Upper lobe of left lung (tissue), 4 donors: ENCODE measurements at regions not wholly inside any gene's neighbourhood (a gene's known extent, or its start where the extent isn't known, plus 50 kb on each side); places are given as distances from the start of the nearest gene placed in this dataset.

Experiments used
- CTCF ChIP-seq, 6 experiments: fragments of 450-650 bp in 4 of 6; fragments of 200-600 bp in 2 of 6; sonication (generic) in 2 of 6; IDR thresholded peaks; one replicate each; pipeline ENCODE4 v1.5.1; 2016 to 2019; ENCODE audit warnings: antibody characterized with exemption in 6 of 6
- EP300 ChIP-seq, 4 donors: sonication (generic); formaldehyde crosslinking; IDR thresholded peaks; one replicate each; pipeline ENCODE4 v1.5.1; 2017; ENCODE audit warnings: antibody characterized with exemption in 4 of 4, control low read depth in 2 of 4
- POLR2A ChIP-seq, 4 donors: fragments of 450-650 bp; IDR thresholded peaks; one replicate each; pipeline ENCODE4 v1.5.1; 2016 to 2017; ENCODE audit warnings: antibody characterized with exemption in 4 of 4, mild to moderate bottlenecking in 2 of 4
- POLR2AphosphoS5 ChIP-seq, 2 donors: sonication (generic); formaldehyde crosslinking; IDR thresholded peaks; one replicate each; pipeline ENCODE4 v1.5.1; 2017; ENCODE audit warnings: antibody characterized with exemption in 2 of 2

- TF ChIP-seq POLR2AphosphoS5 (IDR thresholded peaks at IDR 0.05) (no peak), CTCF (IDR thresholded peaks at IDR 0.05) (no peak), POLR2A (IDR thresholded peaks at IDR 0.05) (no peak), EP300 (IDR thresholded peaks at IDR 0.05) (no peak)
Observed at GRCh38 chr13:97564956-97565355, 131.0 kb downstream of the RAP2A start.
